Heart right ventricle (tissue), 16 donors: ENCODE measurements at regions not wholly inside any gene's neighbourhood (a gene's known extent, or its start where the extent isn't known, plus 50 kb on each side); places are given as distances from the start of the nearest gene placed in this dataset.

Experiments used
- ATAC-seq, 8 donors: fragments of 200-7000 bp; cut with Tn5 transposase; one replicate each; pipeline ENCODE4 v1.9.1; 2020; ENCODE audit warnings: mild to moderate bottlenecking in 8 of 8, moderate library complexity in 8 of 8, moderate number of reproducible peaks in 1 of 8
- DNase-seq, 2 donors: peaks; one replicate each; pipeline ENCODE4 v3.0.0-alpha.2; 2020
- H3K27ac ChIP-seq, 10 donors: fragments of 200-600 bp; sonication (generic) in 2 of 10; one replicate each; pipeline versions ENCODE4 v1.5.0 to v1.8.0; 2020 to 2022; ENCODE audit warnings: mild to moderate bottlenecking in 3 of 10
- H3K27me3 ChIP-seq, 7 donors: fragments of 200-600 bp; one replicate each; pipeline ENCODE4 v1.8.0; 2021 to 2022; ENCODE audit warnings: mild to moderate bottlenecking in 2 of 7
- H3K36me3 ChIP-seq, 9 donors: fragments of 200-600 bp; sonication (generic) in 1 of 9; one replicate each; pipeline versions ENCODE4 v1.5.0 to v1.8.0; 2020 to 2022; ENCODE audit warnings: mild to moderate bottlenecking in 2 of 9
- H3K4me1 ChIP-seq, 9 donors: fragments of 200-600 bp; sonication (generic) in 1 of 9; one replicate each; pipeline versions ENCODE4 v1.5.0 to v1.8.0; 2020 to 2022; ENCODE audit warnings: mild to moderate bottlenecking in 4 of 9
- H3K4me3 ChIP-seq, 10 donors: fragments of 200-600 bp; sonication (generic) in 2 of 10; one replicate each; pipeline versions ENCODE4 v1.5.0 to v1.8.0; 2020 to 2022; ENCODE audit warnings: mild to moderate bottlenecking in 7 of 10, moderate library complexity in 2 of 10
- H3K9me3 ChIP-seq, 11 donors: fragments of 200-600 bp in 10 of 11; sonication (generic) in 2 of 11; one replicate each; pipeline versions ENCODE4 v1.5.0 to v1.8.0; 2013 to 2022; ENCODE audit warnings: mild to moderate bottlenecking in 2 of 11, control low read depth in 1 of 11, moderate library complexity in 1 of 11
- WGBS, 2 donors: extraction: QIAGEN DNeasy Blood & Tissue Kit; methylation state at CpG; one replicate each; pipeline ENCODE4 v1.1.7; 2013; ENCODE audit warnings: inconsistent platforms in 1 of 2; 5-methylcytosine and 5-hydroxymethylcytosine counted together
- intact Hi-C, 10 donors: fragments of 100-400 bp; cut with DNase I; formaldehyde crosslinking; loops; one replicate each; pipeline versions ENCODE4 v1.11.1 to v1.14.2; 2022
- TF ChIP-seq, protein P1 (sequence below), 9 donors: fragments of 200-600 bp; sonication (generic) in 2 of 9; IDR thresholded peaks; one replicate each; pipeline versions ENCODE4 v1.5.0 to v1.8.0; 2021 to 2022; ENCODE audit warnings: antibody characterized with exemption in 9 of 9, mild to moderate bottlenecking in 5 of 9, moderate library complexity in 1 of 9
- donor health status: Arrhythmogenic right ventricular cardiomyopathy.
- donor health status: ischemic (EF 13 %, LVEDD 7.1; RV severe dilation, severe dysfunction).
- donor health status: healthy with polysubstance abuse.
- donor health status: DM: no; HTN: yes; CAD: no.
- donor health status: DM: no; HTN: no; CAD: no.
- donor health status: ischemic (EF 25% LVEDD 6.9; RV normal size, moderate dysfunction).
- donor health status: ischemic (EF 25% LVEDD 5.7; RV mildly dilated, moderate dysfunction).
- donor health status: healthy.
- donor health status: DM: yes; HTN: yes; CAD: no.
- donor health status: Ischemic cardiomyopathy.
- donor health status: ischemic (EF 35%, LVEDD 5.7; RV mildly dilated, moderate dysfunction).
- donor health status: nonischemic (EF 11% LVEDD 7.7; RV severe dilation, severe dysfunction).
- donor health status: DM: yes; HTN: yes; CAD: no.
- donor health status: PGD.
- donor health status: ischemic (EF 29% LVEDD 5.4; RV normal size, mild dysfunction).
- donor health status: nonischemic (EF 23%, LVEDD 6.1; RV moderate dilation, normal function).

DNA sequence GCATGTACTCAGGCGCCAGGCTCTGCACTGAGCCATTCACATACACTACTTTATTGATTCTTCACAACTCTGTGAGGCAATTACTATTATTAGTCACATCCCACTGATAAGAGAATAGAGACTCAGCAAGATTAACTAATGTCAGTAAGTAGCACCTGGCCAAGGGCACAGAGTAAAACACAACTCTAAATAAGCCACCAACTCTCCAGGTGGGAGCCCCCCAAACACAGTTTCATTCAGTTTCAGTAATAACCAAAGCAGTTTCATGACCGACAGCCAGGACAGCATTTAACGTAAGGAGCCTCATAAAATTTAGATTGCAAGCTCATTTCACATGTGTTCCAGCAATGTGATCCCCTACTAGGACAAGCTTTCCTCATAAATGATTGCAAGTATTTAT lies 323.1 kb upstream of the CCDC196 start:
- Histone ChIP-seq H3K27ac (no peak overlapping the region), H3K9me3 (no peaks in the 10 kb centered on the region), H3K36me3 (no peaks in the 10 kb centered on the region), H3K27me3 (peaks cover 0 to 2% (median 0%) of the 10 kb centered on the region in 7 donors), H3K4me1 (no peaks in the 10 kb centered on the region), H3K4me3 (no peak overlapping the region)
- TF ChIP-seq, protein P1, sequence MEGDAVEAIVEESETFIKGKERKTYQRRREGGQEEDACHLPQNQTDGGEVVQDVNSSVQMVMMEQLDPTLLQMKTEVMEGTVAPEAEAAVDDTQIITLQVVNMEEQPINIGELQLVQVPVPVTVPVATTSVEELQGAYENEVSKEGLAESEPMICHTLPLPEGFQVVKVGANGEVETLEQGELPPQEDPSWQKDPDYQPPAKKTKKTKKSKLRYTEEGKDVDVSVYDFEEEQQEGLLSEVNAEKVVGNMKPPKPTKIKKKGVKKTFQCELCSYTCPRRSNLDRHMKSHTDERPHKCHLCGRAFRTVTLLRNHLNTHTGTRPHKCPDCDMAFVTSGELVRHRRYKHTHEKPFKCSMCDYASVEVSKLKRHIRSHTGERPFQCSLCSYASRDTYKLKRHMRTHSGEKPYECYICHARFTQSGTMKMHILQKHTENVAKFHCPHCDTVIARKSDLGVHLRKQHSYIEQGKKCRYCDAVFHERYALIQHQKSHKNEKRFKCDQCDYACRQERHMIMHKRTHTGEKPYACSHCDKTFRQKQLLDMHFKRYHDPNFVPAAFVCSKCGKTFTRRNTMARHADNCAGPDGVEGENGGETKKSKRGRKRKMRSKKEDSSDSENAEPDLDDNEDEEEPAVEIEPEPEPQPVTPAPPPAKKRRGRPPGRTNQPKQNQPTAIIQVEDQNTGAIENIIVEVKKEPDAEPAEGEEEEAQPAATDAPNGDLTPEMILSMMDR (IDR thresholded peaks at IDR 0.05), result no peak
- intact Hi-C loops, result no loop called here
- DNase-seq (no peak), ATAC-seq (no peak)
- 84 to 91% methylated on average over 3 of the region's 3 CpGs for WGBS, 2 donors

DNA sequence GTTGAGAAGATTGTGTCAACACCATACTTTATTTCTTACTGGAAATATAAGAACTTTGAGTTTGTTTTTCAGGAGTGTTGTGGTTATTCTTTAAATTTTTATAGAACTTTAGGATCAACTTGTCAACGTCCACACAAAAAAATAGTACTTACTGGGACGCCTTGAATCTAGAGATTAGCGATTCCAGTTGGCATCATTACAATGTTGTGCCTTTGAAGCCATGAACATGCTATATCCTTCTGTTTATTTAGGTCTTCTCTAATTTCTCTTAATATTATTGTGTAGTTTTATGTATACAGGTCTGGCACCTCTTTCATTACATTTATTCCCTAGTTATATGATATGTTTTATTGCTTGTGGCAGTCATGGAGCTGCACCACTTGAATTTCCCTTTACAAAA lies 320.8 kb upstream of the CCDC196 start:
- Histone ChIP-seq H3K4me1 (no peaks in the 10 kb centered on the region), H3K27ac (no peak overlapping the region), H3K36me3 (no peaks in the 10 kb centered on the region), H3K27me3 (peaks cover 0 to 2% (median 0%) of the 10 kb centered on the region in 7 donors), H3K9me3 (peaks cover 0 to 4% (median 0%) of the 10 kb centered on the region in 11 donors), H3K4me3 (no peak overlapping the region)
- WGBS, 2 donors, result 78 to 79% methylated on average over 3 of the region's 3 CpGs
- TF ChIP-seq, protein P1 (IDR thresholded peaks at IDR 0.05), result no peak
- intact Hi-C loops, result no loop called here
- no peak for ATAC-seq
- DNase-seq, result no peak

DNA sequence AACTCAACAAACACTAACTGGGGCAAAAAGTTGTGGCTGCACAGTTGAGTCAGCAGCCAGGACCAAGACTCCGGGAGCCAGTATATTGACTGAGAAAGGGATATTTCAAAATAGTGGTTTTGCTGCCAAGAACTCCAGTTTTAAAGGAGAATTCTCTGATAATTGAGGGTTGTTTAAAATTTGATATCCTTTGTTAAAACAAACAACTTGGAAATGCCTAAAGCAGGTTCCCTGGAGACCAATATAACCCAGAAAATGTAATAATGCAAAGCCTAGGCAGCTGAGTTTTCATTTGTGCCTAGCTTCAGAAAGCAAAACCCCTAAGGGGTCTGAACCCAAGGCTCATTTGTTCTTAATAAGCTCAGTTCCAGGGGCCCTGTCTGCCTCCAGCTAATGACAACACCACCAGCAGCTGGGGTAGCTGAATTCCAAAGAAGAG lies 311.7 kb upstream of the CCDC196 start:
- peaks cover 0 to 10% (median 0%) of the 10 kb centered on the region in 7 donors for H3K27me3 ChIP-seq
- H3K27ac ChIP-seq, result no peak overlapping the region
- TF ChIP-seq, protein P1 (IDR thresholded peaks at IDR 0.05), result no peak
- intact Hi-C loops, result no loop called here
- H3K9me3 ChIP-seq, result peaks cover 0 to 8% (median 0%) of the 10 kb centered on the region in 11 donors
- peak in 1 of 8 donors; percentile 65 for ATAC-seq
- no peaks in the 10 kb centered on the region for H3K36me3 ChIP-seq
- H3K4me1 ChIP-seq, result no peaks in the 10 kb centered on the region
- DNase-seq, result no peak
- no peak overlapping the region for H3K4me3 ChIP-seq
- WGBS, 2 donors, result 45 to 68% methylated on average over 1 of the region's 1 CpG

DNA sequence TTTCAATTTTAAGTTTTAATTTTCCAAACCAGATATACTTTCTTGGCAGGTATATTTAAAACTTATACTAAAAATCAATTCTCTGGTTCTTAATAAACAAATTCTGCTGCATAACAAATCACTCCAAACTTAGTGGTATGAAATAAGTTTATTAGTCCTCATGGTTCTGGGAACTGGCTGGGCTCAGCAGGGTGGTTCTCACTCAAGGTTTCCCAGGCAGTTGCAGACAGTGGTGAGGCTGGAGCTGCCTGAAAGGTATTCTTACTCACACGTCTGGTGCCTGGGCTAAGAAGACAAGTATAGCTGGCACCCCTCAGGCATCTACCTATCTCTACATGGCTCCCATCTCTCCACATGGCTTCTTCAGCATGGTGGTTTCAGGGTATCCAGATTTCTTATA lies 308.2 kb upstream of the CCDC196 start:
- Histone ChIP-seq H3K27me3 (peaks cover 0 to 8% (median 0%) of the 10 kb centered on the region in 7 donors), H3K4me1 (no peaks in the 10 kb centered on the region), H3K36me3 (no peaks in the 10 kb centered on the region), H3K27ac (no peak overlapping the region), H3K4me3 (no peak overlapping the region), H3K9me3 (peaks cover 0 to 8% (median 0%) of the 10 kb centered on the region in 11 donors)
- TF ChIP-seq, protein P1 (IDR thresholded peaks at IDR 0.05), result no peak
- DNase-seq (no peak), ATAC-seq (no peak)
- intact Hi-C loops, result no loop called here
- 53 to 62% methylated on average over 1 of the region's 1 CpG for WGBS, 2 donors
